ENCODE measurements at regions not wholly inside any gene's neighbourhood (a gene's known extent, or its start where the extent isn't known, plus 50 kb on each side); places are given as distances from the start of the nearest gene placed in this dataset.

GRCh38 chr2:134075204-134075603 is 178.7 kb upstream of the MGAT5 start:
- H3K27me3 ChIP-seq = no peaks in the 10 kb centered on the region
- no peaks in the 10 kb centered on the region for H3K36me3 ChIP-seq
- ATAC-seq = no peak
- intact Hi-C loops (cut with DNase I) = no loop called here
- peaks cover 0 to 41% (median 4%) of the 10 kb centered on the region in 12 donors for H3K4me1 ChIP-seq
- no peak for DNase-seq
- WGBS, 4 donors = 87 to 96% (median 90%) methylated on average over 4 of the region's 4 CpGs
- no peak overlapping the region for H3K27ac ChIP-seq
- no peak overlapping the region for H3K4me3 ChIP-seq
- no peaks in the 10 kb centered on the region for H3K9me3 ChIP-seq
- no peak for TF ChIP-seq POLR2A (IDR thresholded peaks at IDR 0.05)
- TF ChIP-seq CTCF (IDR thresholded peaks at IDR 0.05) = no peak

- ATAC-seq (peak; percentile 19 to 63 (median 54)), DNase-seq (no peak)
- Histone ChIP-seq H3K27me3 (no peaks in the 10 kb centered on the region), H3K27ac (peak overlapping the region in 1 of 12 donors; percentile 34), H3K36me3 (no peaks in the 10 kb centered on the region), H3K4me3 (no peak overlapping the region), H3K4me1 (peaks cover 0 to 35% (median 4%) of the 10 kb centered on the region in 12 donors), H3K9me3 (no peaks in the 10 kb centered on the region)
- TF ChIP-seq POLR2A (IDR thresholded peaks at IDR 0.05) = no peak
- TF ChIP-seq CTCF (IDR thresholded peaks at IDR 0.05) = no peak
- intact Hi-C loops (cut with DNase I) = no loop called here
- 0 to 2% (median 1%) methylated on average over 1 of the region's 1 CpG for WGBS, 4 donors
These were observed 175.5 kb upstream of the MGAT5 start for GRCh38 chr2:134078354-134078753.

- intact Hi-C loops (cut with DNase I) = no loop called here
- 95 to 97% (median 96%) methylated on average over 4 of the region's 4 CpGs for WGBS, 4 donors
These were observed 174.5 kb upstream of the MGAT5 start for GRCh38 chr2:134079373-134079772.

More at GRCh38 chr2:134079373-134079772, 174.5 kb upstream of the MGAT5 start:
- DNase-seq (no peak), ATAC-seq (no peak)
- no peaks in the 10 kb centered on the region for H3K36me3 ChIP-seq
- peaks cover 0 to 27% (median 4%) of the 10 kb centered on the region in 12 donors for H3K4me1 ChIP-seq
- H3K9me3 ChIP-seq = no peaks in the 10 kb centered on the region
- TF ChIP-seq POLR2A (IDR thresholded peaks at IDR 0.05) (no peak), CTCF (IDR thresholded peaks at IDR 0.05) (no peak)
- no peaks in the 10 kb centered on the region for H3K27me3 ChIP-seq
- H3K27ac ChIP-seq = peak overlapping the region in 3 of 12 donors; percentile 14 to 59 (median 41)
- H3K4me3 ChIP-seq = no peak overlapping the region
